GM19351 (cell line): ENCODE measurements at regions not wholly inside any gene's neighbourhood (a gene's known extent, or its start where the extent isn't known, plus 50 kb on each side); places are given as distances from the start of the nearest gene placed in this dataset.
"Not testable (repeated sequence)": the region's sequence is repeated elsewhere in the genome, so short reads cannot be mapped to it uniquely, and the experiment has no call there.

Experiments
- ATAC-seq: cut with Tn5 transposase; IDR thresholded peaks from one replicate; pipeline ENCODE4 v1.9.1; 2021; ENCODE audit warnings: mild to moderate bottlenecking, moderate library complexity; ENCODE audit not compliant: unreplicated experiment

- no peak for ATAC-seq
Measured at GRCh38 chr16:17031484-17032268, 439.1 kb downstream of the XYLT1 start.

DNA sequence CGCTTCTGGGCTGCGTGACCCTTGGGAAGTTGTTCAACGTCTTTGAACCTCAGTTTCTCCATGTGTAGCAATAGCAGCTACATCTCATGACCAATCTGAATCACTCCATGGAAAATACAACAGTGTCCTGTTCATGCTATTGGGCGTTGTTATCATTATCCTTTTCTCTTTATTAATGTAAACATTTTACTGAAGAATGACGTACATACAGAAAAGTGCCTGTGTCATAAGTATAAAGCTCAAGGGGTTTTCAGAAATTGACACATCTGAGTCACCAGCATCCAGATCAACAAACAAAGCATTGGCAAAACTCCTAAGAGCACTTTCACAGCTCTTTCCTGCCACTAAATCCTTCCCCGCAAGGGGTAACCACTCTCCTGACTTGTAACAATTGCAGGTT lies 438.4 kb downstream of the XYLT1 start:
- ATAC-seq: no peak

- no peak for ATAC-seq
Measured at GRCh38 chr16:17034477-17035252, 436.1 kb downstream of the XYLT1 start.

DNA sequence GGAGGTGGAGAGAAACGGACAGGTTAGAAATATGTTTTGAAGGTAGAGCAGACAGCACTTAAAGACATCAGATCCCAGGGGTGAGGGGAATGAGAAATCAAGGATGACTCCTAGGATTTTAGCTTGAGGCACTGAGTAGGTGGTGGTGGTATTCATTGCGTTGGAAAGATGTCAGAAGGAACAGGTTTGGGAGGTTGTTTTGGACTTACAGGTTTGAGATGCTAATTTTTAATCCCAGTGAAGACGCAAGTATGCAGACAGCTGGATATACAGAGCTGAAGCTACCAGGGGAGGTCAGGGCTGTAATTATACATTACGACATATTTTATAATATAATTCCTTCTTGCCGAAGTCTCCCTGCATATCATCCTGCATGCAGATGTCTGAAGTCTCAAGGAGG lies 433.3 kb downstream of the XYLT1 start:
- ATAC-seq: no peak

DNA sequence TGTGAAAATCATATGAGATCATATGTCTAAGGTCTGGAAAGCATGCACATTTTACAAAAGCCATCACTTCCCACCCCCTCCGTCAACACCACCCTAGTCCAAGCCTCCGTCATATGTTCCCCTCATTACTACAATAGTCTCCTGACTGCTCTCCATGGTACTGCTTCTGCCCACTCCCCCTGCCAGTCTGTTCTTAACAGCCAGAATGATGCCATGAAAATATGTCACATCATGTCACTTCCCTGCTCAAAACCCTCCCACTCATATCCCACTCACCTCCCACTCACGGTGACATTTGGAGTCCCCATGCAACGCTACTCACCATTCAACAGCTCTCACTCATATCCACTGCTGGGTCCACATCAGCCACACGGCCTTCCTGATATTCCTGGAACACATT lies 432.3 kb downstream of the XYLT1 start:
- ATAC-seq: no peak

GRCh38 chr16:17049109-17049508 lies 421.7 kb downstream of the XYLT1 start:
- not testable (repeated sequence) for ATAC-seq

DNA sequence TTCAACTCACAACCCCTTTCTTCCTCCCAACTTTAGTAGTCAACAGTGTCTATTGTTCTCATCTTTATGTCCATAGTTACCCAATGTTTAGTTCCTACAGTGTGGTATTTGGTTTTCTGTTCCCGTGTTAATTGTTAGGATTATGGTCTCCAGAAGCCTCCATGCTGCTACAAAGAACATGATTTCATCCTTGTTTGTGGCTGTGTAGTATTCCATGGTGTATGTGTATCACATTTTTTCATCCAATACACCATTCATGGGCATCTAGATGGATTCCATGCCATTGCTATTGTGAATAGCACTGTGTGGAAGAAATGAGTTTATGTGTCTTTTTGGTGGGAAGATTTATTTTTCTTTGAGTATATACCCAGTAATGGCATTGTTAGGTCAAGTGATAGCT lies 420.3 kb downstream of the XYLT1 start:
- ATAC-seq: no peak
